ENCODE measurements at regions not wholly inside any gene's neighbourhood (a gene's known extent, or its start where the extent isn't known, plus 50 kb on each side); places are given as distances from the start of the nearest gene placed in this dataset.

- TF ChIP-seq POLR2AphosphoS5 (IDR thresholded peaks at IDR 0.05; ENCODE audit: low read depth, low read length) (no peak), PAX5 (IDR thresholded peaks at IDR 0.05; ENCODE audit: insufficient read depth, low read length, severe bottlenecking) (no peak), POLR2A (IDR thresholded peaks at IDR 0.05; ENCODE audit: low read depth, low read length) (no peak), TAF1 (IDR thresholded peaks at IDR 0.05; ENCODE audit: low read depth, low read length) (no peak), SPI1 (IDR thresholded peaks at IDR 0.05; ENCODE audit: low read depth, low read length) (no peak), POU2F2 (IDR thresholded peaks at IDR 0.05; ENCODE audit: low read depth, low read length) (no peak)
Measured at GRCh38 chr7:149622444-149623210, 125.0 kb upstream of the ZNF746 start.

All from GM12891 (cell line).